MG63 (cell line): ENCODE measurements at regions not wholly inside any gene's neighbourhood (a gene's known extent, or its start where the extent isn't known, plus 50 kb on each side); places are given as distances from the start of the nearest gene placed in this dataset.

Experiments
- DNase-seq: peaks from one replicate; pipeline ENCODE4 v3.0.0-alpha.2; 2020
- H3K27me3 ChIP-seq: fragments of 250-450 bp; sonication (Bioruptor Pico); 2 replicates; pipeline ENCODE4 v1.5.1; 2020; ENCODE audit warnings: mild to moderate bottlenecking, moderate library complexity
- H3K36me3 ChIP-seq: fragments of 250-450 bp; sonication (Bioruptor Pico); 2 replicates; pipeline ENCODE4 v1.5.1; 2020; ENCODE audit warnings: mild to moderate bottlenecking, moderate library complexity
- H3K4me3 ChIP-seq: fragments of 250-450 bp; sonication (Bioruptor Pico); 2 replicates; pipeline ENCODE4 v1.5.1; 2020; ENCODE audit warnings: mild to moderate bottlenecking, moderate library complexity
- H3K9me3 ChIP-seq: fragments of 250-450 bp; sonication (Bioruptor Pico); 2 replicates; pipeline ENCODE4 v1.5.1; 2020; ENCODE audit warnings: mild to moderate bottlenecking, moderate library complexity

DNA sequence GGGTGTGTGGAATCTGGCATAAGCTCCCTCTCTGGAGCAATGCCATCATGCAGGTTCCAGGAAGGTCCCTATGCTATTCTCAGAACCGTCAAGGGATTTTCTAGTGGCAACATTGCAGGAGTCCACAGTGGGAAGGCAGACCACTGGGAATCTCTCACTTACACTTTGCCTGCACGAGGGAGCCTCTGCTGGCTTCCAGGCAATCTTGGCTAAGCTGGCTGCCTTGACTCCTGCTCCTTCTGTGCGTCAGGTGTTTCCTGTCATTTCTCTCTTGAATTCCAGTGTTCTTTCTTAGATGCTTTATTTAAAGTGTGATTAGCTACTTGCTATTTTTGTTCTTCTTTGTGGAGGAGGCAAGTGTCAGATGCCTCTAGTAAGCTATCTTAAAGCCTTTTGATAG is 414.0 kb upstream of the ATP2B1 start:
- Histone ChIP-seq H3K4me3 (no peak overlapping the region), H3K36me3 (no peaks in the 10 kb centered on the region), H3K27me3 (no peaks in the 10 kb centered on the region), H3K9me3 (peaks cover 2% of the 10 kb centered on the region)
- no peak for DNase-seq

DNA sequence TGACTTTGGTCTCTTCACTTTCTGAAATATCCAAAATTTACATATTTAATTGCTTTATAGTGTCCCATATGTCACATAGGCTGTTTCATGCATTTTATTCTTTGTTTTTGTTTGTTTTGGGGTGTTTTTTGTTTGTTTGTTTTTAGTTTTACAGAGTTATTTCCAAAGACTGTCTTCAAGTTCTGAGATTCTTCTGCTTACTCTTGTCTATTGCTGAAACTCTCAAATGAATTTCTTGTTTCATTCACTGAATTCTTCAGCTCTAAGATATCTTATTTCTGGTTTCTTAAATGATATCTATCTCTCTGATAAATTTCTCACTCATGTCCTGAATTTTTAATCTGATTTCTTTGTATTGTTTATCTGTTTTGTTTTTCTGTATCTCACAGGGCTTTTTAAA is 412.0 kb upstream of the ATP2B1 start:
- DNase-seq, result no peak
- Histone ChIP-seq H3K9me3 (peaks cover 2% of the 10 kb centered on the region), H3K27me3 (no peaks in the 10 kb centered on the region), H3K4me3 (no peak overlapping the region), H3K36me3 (no peaks in the 10 kb centered on the region)

DNA sequence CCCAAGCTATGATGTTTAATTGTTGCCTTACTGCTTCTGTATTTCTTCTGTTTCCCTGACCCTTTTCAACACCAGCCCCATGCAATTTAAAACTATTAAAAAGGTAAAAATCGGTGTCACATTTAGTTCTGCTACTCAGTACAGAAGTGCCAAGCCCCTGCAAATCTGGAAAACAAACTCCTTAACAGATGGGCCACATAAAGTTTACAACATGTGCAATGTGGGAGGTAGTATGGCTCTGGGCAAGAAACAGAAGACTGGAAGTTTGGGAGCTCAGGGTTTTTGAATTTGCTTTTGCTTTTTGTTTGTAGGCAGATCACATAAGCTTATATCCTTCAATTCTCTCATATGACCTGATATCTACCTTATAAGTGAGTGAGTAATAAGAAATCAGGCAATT is 404.0 kb upstream of the ATP2B1 start:
- DNase-seq, result no peak
- Histone ChIP-seq H3K27me3 (no peaks in the 10 kb centered on the region), H3K9me3 (no peaks in the 10 kb centered on the region), H3K4me3 (no peak overlapping the region), H3K36me3 (no peaks in the 10 kb centered on the region)

DNA sequence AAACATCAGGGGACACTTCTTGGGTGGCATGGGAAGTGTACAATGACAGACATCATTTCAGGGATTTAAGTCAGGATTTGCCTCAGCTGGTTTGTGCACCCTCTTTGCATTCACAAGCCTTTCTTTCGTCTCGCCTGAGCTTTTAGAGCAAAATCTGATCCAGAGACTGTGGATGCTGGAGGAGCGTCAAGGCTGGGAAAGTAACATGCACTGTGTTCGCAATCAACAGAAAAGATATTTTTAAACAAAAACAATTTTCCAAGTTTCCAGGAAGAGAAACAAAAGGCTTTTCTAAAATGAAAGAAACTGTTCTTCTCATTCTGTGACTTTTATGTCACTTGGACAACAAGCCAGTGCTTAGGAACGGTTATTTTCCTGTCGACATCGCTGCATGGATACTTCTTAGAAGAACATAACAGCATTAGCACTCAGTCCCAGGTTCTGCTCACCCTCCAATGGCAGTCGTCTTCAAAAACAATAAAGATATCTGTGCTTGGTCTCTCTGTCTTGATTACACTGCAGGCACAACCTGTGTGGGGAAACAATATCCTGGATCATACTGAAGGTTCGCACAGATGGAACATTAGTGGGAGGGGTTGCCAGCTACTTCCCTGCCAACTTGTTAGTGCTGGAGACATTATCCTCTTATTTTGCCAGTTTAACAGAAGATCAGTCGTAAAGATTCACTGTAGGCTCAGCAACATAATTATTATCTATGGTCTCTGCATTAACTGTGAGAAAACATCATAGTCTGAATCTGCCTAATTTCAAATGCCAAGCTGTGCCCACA is 403.3 kb upstream of the ATP2B1 start:
- H3K36me3 ChIP-seq, result no peaks in the 10 kb centered on the region
- H3K4me3 ChIP-seq, result no peak overlapping the region
- DNase-seq, result no peak
- no peaks in the 10 kb centered on the region for H3K9me3 ChIP-seq
- no peaks in the 10 kb centered on the region for H3K27me3 ChIP-seq

DNA sequence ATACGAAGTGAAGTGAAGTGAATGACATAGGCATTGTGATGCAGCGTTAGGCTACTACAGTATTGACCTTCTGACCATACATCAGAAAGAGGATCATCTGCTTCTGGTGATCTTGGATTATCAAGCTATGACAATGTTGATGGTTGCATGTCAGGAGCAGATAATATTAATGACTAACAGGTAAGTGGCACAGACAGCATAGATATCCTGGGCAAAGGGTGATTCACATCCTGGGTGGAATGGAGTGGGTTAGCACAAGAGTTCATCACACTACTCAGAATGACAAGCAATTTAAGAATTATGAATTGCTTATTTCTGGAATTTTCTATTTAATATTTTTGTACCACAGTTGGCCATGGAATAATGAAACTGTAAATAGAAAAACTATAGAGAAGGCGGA is 397.9 kb upstream of the ATP2B1 start:
- Histone ChIP-seq H3K36me3 (no peaks in the 10 kb centered on the region), H3K27me3 (no peaks in the 10 kb centered on the region), H3K4me3 (no peak overlapping the region), H3K9me3 (no peaks in the 10 kb centered on the region)
- DNase-seq, result no peak

DNA sequence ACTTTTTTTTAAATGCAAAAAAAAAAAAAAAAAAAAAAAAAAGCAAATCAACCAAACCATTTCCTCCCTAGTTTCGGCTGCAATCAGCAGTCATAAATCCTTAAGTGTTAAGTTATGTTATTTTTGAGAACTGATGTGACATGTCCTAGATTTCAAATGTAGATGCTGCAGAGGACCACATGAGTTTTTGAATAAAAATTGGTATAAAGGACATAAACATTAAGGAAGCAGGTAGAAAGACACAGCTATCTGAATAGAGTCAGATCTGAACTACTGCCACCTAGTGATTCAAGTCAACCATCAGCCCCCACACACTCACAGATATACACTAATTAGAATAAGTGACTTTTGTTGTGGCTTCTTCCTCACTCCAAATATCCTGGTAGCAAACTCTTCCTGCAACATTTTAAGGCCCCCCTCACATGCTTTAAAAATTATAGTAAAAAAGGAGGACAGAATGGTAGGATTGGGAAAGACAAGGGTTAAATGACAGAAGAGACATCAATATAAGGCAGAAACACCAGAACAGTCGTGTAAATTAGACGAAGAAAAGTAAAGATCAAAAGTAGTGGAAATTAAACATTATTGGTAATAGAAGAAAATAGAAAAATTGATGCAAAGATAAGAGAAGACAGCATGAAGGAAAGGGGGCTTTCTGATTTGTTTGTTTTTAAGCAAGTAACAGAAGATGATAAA is 394.5 kb upstream of the ATP2B1 start:
- Histone ChIP-seq H3K9me3 (no peaks in the 10 kb centered on the region), H3K4me3 (no peak overlapping the region), H3K27me3 (no peaks in the 10 kb centered on the region), H3K36me3 (no peaks in the 10 kb centered on the region)
- no peak for DNase-seq

DNA sequence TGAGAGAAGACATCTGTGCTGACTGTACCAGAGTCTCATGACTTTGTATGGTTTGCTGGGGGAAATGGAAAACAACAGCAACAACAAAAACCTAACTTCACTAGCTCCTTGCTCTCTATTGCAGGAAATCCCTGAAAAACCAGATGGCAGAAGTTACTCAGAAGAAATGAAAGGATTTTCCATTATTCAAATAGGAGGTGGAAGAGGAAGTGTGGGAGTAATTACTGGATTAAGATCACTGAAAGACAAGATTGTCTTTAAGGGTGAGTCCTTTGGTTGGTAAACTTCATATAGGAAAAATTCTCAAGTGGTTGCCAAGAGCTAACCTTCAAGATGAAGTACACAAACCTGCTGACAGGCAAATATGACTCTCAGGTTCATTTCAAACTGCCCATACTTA is 391.9 kb upstream of the ATP2B1 start:
- H3K4me3 ChIP-seq, result no peak overlapping the region
- no peaks in the 10 kb centered on the region for H3K9me3 ChIP-seq
- H3K36me3 ChIP-seq, result no peaks in the 10 kb centered on the region
- DNase-seq, result no peak
- no peaks in the 10 kb centered on the region for H3K27me3 ChIP-seq

GRCh38 chr12:90099288-90099687 is 390.6 kb upstream of the ATP2B1 start:
- Histone ChIP-seq H3K4me3 (no peak overlapping the region), H3K9me3 (no peaks in the 10 kb centered on the region), H3K27me3 (no peaks in the 10 kb centered on the region), H3K36me3 (no peaks in the 10 kb centered on the region)
- DNase-seq, result no peak

DNA sequence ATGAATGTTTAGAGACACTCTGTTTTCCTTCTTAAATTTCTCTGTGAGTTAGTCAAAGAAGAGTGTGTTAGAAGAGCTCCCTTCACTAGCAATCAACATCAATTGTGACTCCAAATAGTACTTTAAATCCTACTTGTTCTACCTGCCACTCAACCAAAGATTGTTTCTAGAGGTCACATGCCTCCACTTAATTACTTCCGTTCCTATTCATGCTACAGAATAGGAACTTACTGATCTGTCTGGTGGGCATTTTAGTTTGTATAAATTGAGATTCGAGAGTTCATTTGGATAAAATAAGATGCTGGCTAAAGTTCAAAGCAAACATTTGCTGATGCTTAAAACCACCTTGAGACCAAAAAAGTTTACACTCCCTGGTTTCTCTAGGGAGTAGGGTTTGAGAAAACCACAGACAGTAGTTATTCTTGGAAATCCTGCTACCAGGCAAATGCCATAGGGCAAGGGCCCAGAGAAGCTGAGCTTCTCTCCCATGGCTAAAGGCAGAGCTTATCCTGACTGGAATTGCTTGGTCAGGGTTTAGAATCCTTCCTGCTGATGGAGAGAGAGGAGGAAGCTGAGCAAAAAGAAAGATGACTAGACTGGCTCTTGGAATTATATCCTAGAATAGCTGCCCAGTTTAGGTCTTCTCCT is 389.6 kb upstream of the ATP2B1 start:
- no peaks in the 10 kb centered on the region for H3K27me3 ChIP-seq

DNA sequence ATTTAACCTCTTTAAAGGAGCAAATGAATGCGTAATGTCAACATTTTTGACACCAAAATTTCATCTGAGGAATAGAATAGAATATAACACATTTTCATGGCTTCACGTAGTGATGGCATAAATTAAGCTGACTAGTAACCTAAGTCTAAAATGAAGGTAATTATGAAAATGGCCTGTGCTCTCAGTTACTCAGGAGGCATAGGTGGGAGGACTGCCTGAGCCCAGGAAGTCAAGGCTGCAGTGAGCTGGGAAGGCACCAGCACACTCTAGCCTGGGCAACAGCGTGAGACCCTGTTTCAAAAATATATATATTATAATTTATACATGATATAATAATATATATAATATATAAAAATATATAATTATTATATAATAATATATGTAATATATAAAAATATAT is 383.2 kb upstream of the ATP2B1 start:
- Histone ChIP-seq H3K36me3 (no peaks in the 10 kb centered on the region), H3K4me3 (no peak overlapping the region), H3K27me3 (no peaks in the 10 kb centered on the region), H3K9me3 (no peaks in the 10 kb centered on the region)
- DNase-seq, result no peak

More for the DNA sequence above, 389.6 kb upstream of the ATP2B1 start:
- DNase-seq, result no peak
- no peak overlapping the region for H3K4me3 ChIP-seq
- no peaks in the 10 kb centered on the region for H3K36me3 ChIP-seq
- no peaks in the 10 kb centered on the region for H3K9me3 ChIP-seq

DNA sequence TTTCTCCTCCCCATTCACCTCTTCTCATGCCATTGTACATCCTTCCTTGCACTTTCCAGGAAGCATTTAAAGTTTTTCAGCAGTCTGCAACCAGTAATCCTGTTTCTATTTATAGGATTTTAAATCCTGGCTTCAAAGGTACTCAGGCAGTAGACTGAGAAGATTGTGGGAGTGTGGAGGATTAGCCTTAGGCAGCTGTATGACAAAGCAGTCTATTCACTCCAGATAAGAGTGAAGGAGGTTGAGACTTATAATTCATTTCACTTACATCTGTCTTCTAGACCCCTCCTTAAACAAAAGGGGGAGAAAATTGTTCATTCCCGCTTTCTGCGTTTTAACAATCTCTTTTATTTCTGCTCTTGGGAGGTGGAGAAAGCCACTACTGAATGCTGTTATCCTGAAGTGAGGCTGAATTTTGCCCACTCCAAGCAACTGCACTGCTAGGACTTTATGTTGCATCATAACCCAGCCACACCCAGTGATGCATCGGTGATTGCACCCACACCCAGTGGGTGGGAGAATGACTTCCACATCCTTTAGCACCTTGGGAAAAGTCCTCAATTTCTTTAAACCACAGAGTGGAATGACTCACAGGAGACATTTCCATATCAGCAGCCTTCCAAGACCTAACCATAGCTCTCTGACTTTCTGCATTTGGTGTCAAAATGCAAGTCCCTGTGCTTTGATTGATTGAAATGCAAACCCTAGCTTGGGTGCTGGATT is 382.5 kb upstream of the ATP2B1 start:
- Histone ChIP-seq H3K9me3 (no peaks in the 10 kb centered on the region), H3K36me3 (no peaks in the 10 kb centered on the region), H3K27me3 (no peaks in the 10 kb centered on the region), H3K4me3 (no peak overlapping the region)
- DNase-seq, result peak; percentile 89

DNA sequence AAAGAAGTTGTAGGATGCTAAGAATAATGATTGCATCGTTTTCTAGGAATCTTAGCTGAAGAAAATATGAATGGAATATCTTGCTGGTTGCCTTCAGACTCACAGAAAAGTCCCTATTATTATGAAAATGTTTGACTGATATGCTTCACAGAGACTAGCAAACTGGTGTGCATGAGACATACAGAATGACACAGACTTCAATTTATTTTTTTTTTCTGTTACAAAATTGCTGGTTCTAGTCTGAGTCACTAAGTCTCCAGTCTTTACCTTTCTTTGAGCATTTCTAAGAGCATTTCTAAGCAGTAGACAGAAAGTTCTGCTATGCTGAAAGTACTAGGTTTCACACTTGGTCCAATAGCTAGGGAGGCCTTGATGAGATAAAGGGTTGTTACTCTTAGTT is 377.6 kb upstream of the ATP2B1 start:
- H3K36me3 ChIP-seq, result no peaks in the 10 kb centered on the region
- no peaks in the 10 kb centered on the region for H3K9me3 ChIP-seq
- no peak for DNase-seq
- H3K27me3 ChIP-seq, result no peaks in the 10 kb centered on the region
- H3K4me3 ChIP-seq, result no peak overlapping the region

- Histone ChIP-seq H3K9me3 (no peaks in the 10 kb centered on the region), H3K27me3 (no peaks in the 10 kb centered on the region), H3K4me3 (no peak overlapping the region), H3K36me3 (no peaks in the 10 kb centered on the region)
- peak; percentile 56 for DNase-seq
Measured at GRCh38 chr12:90085494-90086274, 377.0 kb upstream of the ATP2B1 start.

- Histone ChIP-seq H3K27me3 (no peaks in the 10 kb centered on the region), H3K9me3 (no peaks in the 10 kb centered on the region), H3K4me3 (no peak overlapping the region), H3K36me3 (no peaks in the 10 kb centered on the region)
- DNase-seq, result no peak
Measured at GRCh38 chr12:90084018-90084417, 375.4 kb upstream of the ATP2B1 start.

DNA sequence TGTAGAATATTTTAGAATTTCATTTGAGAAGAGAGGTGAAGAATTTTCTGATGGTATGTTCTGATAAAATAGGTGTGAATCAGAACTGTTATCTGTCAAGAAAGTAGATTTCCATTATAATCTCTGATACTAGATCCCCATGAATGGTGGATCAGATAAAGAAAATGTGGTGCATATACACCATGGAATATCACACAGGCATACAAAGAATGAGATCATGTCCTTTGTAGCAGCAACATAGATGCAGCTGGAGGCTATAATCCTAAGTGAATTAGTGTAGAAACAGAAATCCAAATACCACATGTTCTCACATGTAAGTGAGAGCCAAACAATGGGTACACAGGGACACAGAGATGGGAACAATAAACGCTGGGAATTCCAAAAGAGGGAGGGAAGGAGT is 372.0 kb upstream of the ATP2B1 start:
- no peaks in the 10 kb centered on the region for H3K36me3 ChIP-seq
- no peak overlapping the region for H3K4me3 ChIP-seq
- no peak for DNase-seq
- H3K9me3 ChIP-seq, result no peaks in the 10 kb centered on the region
- no peaks in the 10 kb centered on the region for H3K27me3 ChIP-seq

- H3K9me3 ChIP-seq, result no peaks in the 10 kb centered on the region
- no peak overlapping the region for H3K4me3 ChIP-seq
- H3K27me3 ChIP-seq, result no peaks in the 10 kb centered on the region
- DNase-seq, result no peak
- no peaks in the 10 kb centered on the region for H3K36me3 ChIP-seq
Measured at GRCh38 chr12:90079529-90080210, 371.0 kb upstream of the ATP2B1 start.
